SH-SY5Y (cell line): ENCODE measurements at regions not wholly inside any gene's neighbourhood (a gene's known extent, or its start where the extent isn't known, plus 50 kb on each side); places are given as distances from the start of the nearest gene placed in this dataset.

Experiments
- GATA2 ChIP-seq: IDR thresholded peaks from 2 replicates; pipeline ENCODE4 v1.6.1; 2011; ENCODE audit warnings: mild to moderate bottlenecking, low read depth, low read length
- GATA3 ChIP-seq: IDR thresholded peaks from 2 replicates; pipeline ENCODE4 v1.6.1; 2011; ENCODE audit warnings: low read depth, mild to moderate bottlenecking, low read length, moderate library complexity

DNA sequence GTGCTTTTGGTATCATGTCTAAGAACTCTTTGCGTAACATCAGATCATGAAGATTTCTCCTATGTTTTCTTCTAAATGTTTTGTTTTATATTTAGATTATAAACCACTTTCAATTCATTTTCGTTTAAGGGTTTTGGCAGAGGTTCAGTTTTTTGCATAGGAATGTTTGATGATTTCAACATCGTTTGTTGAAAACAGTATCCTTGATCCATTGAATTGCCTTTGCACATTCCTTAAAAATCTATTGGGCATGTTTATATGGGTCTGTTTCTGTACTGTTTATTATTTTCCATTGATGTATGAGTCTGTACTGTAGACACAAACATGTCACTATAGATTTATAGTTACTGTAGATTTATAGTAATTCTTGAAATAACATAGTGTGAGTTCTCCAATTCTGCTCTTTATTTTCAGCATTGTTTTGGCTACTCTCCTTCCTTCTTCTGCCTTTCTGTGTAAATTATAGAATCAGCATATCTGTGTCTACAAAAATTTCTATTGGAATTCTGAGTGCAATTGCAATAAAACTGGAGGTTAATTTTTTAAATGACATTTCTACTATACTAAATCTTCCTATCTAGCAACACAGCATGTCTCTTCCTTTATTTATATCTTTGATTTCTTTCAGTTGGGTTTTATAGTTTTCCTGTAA lies 374.0 kb downstream of the SV2B start:
- TF ChIP-seq GATA2, result no peak
- no peak for TF ChIP-seq GATA3
